GM13976 (cell line): ENCODE measurements at regions not wholly inside any gene's neighbourhood (a gene's known extent, or its start where the extent isn't known, plus 50 kb on each side); places are given as distances from the start of the nearest gene placed in this dataset.

Experiments used
- DNase-seq: peaks from one replicate; pipeline ENCODE4 v3.0.0; 2012; ENCODE audit warnings: low spot score
- CTCF ChIP-seq: IDR thresholded peaks from 2 replicates; pipeline ENCODE4 v1.5.1; 2012; ENCODE audit warnings: borderline replicate concordance, mild to moderate bottlenecking; ENCODE audit not compliant: insufficient read depth; ENCODE audit errors: extremely low read depth, missing control alignments, control extremely low read depth
- in situ Hi-C: fragments of 300-500 bp; cut with MboI; formaldehyde crosslinking; loops from one replicate; pipeline ENCODE4 v1.12.0; 2022; ENCODE audit warnings: low sequenced_read_pairs, mixed read lengths, inconsistent platforms; ENCODE audit not compliant: unreplicated experiment

DNA sequence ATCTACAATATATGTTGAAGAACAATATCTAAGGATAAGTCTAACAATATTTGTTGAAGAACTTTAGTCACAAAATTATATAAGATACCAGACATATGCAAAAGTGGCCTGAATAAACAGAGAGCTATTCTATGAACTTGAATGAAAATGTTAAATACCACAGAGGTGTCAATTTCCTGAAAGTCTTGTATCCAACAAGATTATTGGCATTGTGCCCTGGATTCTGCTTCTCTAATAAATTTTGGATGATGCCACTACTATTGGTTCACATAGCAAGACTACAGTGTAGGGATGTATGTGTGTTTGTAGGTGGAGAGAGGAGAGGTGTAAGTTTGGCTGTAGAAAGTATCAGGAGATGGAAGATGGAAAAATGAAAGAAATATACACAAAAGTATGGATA lies 731.8 kb upstream of the RGMB start:
- in situ Hi-C loops: no loop called here
- DNase-seq: no peak
- TF ChIP-seq CTCF: no peak

DNA sequence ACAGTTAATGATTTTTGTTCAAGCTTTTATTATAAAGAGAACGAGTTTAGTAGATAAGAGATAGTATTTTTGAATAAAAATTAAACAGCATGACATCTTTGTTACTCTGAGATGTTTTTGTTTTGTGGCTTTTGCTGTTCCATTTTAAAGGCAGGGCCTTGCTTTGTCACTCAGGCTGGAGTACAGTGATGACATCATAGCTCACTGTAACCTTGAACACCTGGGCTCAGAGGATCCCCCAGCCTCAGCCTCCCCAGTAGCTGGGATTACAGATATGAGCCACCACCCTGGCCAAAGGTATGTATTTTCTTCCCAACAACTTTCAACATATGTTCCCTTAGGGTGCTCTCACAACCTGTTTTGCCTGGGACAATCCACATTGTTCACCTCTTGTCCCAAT lies 730.9 kb upstream of the RGMB start:
- in situ Hi-C loops: no loop called here
- TF ChIP-seq CTCF: no peak
- no peak for DNase-seq

- no peak for TF ChIP-seq CTCF
- in situ Hi-C loops: no loop called here
- DNase-seq: no peak
Observed at GRCh38 chr5:98042961-98043360, 730.5 kb upstream of the RGMB start.

GRCh38 chr5:98050583-98050982 lies 722.9 kb upstream of the RGMB start:
- TF ChIP-seq CTCF: no peak
- DNase-seq: no peak
- in situ Hi-C loops: no loop called here

GRCh38 chr5:98053170-98053569 lies 720.3 kb upstream of the RGMB start:
- in situ Hi-C loops: no loop called here
- TF ChIP-seq CTCF: no peak
- DNase-seq: no peak

DNA sequence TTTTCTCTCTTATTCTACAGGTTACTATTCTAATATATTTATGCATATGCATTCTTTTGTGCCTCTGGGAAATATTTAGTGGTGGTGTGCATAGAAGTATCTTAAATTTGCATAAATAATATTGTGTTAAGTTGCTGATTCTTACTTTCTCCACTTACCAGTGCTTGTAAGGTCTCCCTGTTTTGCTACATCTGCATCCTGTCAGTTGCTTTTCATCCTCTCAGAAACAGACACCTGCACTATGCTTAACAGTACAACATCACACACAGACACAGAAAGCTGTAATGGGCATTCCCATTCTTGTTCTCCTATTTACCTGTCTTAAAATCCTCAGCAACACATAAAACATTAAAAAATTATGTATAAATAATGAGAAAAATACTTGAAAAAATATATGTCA lies 713.3 kb upstream of the RGMB start:
- no peak for TF ChIP-seq CTCF
- no peak for DNase-seq
- in situ Hi-C loops: no loop called here

- no peak for TF ChIP-seq CTCF
- DNase-seq: no peak
- in situ Hi-C loops: no loop called here
Observed at GRCh38 chr5:98064118-98064685, 709.3 kb upstream of the RGMB start.
